HepG2 (cell line): ENCODE measurements at regions not wholly inside any gene's neighbourhood (a gene's known extent, or its start where the extent isn't known, plus 50 kb on each side); places are given as distances from the start of the nearest gene placed in this dataset.

Experiments
- ATAC-seq: fragments of 200-7000 bp; cut with Tn5 transposase; 3 replicates; pipeline ENCODE4 v1.9.1; 2020; ENCODE audit warnings: mild to moderate bottlenecking, moderate library complexity
- BruUV-seq: library from RNA; stranded (reverse); fragments of 400-500 nt; replicated peaks from 2 replicates; lab custom pipeline; 2021; lab: Mats Ljungman, UMichigan
- CTCF ChIA-PET: fragments of 300-600 bp; formaldehyde crosslinking; extraction: SDS; loops from one replicate; lab custom pipeline; 2021; ENCODE audit warnings: low total read pairs, inconsistent platforms, low intra/inter-chr PET ratio; lab: Yijun Ruan, JAX
- POLR2A ChIA-PET: fragments of 350-600 bp; sonication (Branson Sonifier 250); formaldehyde crosslinking; loops from one replicate; lab custom pipeline; 2020; ENCODE audit warnings: antibody characterized with exemption, inconsistent platforms; lab: Yijun Ruan, JAX
- DNase-seq: peaks from one replicate; pipeline ENCODE4 v3.0.0-alpha.2; 2015; ENCODE audit warnings: low spot score
- FAIRE-seq: peaks from 3 replicates; lab custom pipeline; 2011; peaks lifted over from hg19 to GRCh38; lab: Jason Lieb, UNC
- H2AFZ ChIP-seq: one replicate; pipeline ENCODE4 v1.6.1; 2011; ENCODE audit warnings: low read length, inconsistent platforms
- H3K27ac ChIP-seq: fragments of 300-600 bp; 3 replicates; pipeline ENCODE4 v1.8.0; 2011; ENCODE audit warnings: mixed run types, mild to moderate bottlenecking, mixed read lengths, low read length, inconsistent platforms; ENCODE audit not compliant: insufficient read depth; ENCODE audit errors: extremely low read length
- H3K27me3 ChIP-seq, 2 experiments: fragments of 200-600 bp in 1 of 2; 2 replicates in 1 of 2; 3 replicates in 1 of 2; pipeline versions ENCODE4 v1.6.0 to v1.8.0; 2011; ENCODE audit warnings: low read length in 2 of 2, mild to moderate bottlenecking in 2 of 2, moderate library complexity in 2 of 2, inconsistent platforms in 1 of 2; ENCODE audit not compliant: insufficient read depth in 2 of 2, control insufficient read depth in 1 of 2
- H3K36me3 ChIP-seq, 2 experiments: fragments of 200-600 bp in 1 of 2; replicated peaks in 1 of 2; 2 replicates in 1 of 2; 3 replicates in 1 of 2; pipeline versions ENCODE4 v1.5.1 to v1.8.0; 2011; ENCODE audit warnings: low read length in 2 of 2, inconsistent platforms in 1 of 2; ENCODE audit not compliant: insufficient read depth in 2 of 2, control insufficient read depth in 1 of 2
- H3K4me1 ChIP-seq: 2 replicates; pipeline ENCODE4 v1.5.1; 2012; ENCODE audit warnings: low read length, inconsistent platforms; ENCODE audit not compliant: insufficient read depth
- H3K4me2 ChIP-seq: 2 replicates; pipeline ENCODE4 v1.6.0; 2011; ENCODE audit warnings: low read depth, low read length, inconsistent platforms
- H3K4me3 ChIP-seq, 3 experiments: fragments of 200-600 bp in 1 of 3; sonication (generic), shearing (Covaris generic) in 1 of 3; replicated peaks in 1 of 3; 2 replicates each; pipeline ENCODE4 v1.5.1; 2011 to 2016; ENCODE audit warnings: low read length in 3 of 3, inconsistent platforms in 2 of 3, low read depth in 2 of 3, mild to moderate bottlenecking in 2 of 3, control low read depth in 1 of 3, mixed read lengths in 1 of 3; ENCODE audit not compliant: insufficient read depth in 1 of 3
- H3K79me2 ChIP-seq: one replicate; pipeline ENCODE4 v1.6.1; 2011; ENCODE audit warnings: low read length, inconsistent platforms; ENCODE audit not compliant: insufficient read depth
- H3K9ac ChIP-seq: 2 replicates; pipeline ENCODE4 v1.6.0; 2011; ENCODE audit warnings: mild to moderate bottlenecking, low read depth, low read length, inconsistent platforms; ENCODE audit not compliant: insufficient read depth
- H3K9me3 ChIP-seq: 2 replicates; pipeline ENCODE4 v1.5.1; 2012; ENCODE audit warnings: mild to moderate bottlenecking, low read length
- H4K20me1 ChIP-seq: 2 replicates; pipeline ENCODE4 v1.6.0; 2011; ENCODE audit warnings: inconsistent platforms, mild to moderate bottlenecking, low read length, moderate library complexity; ENCODE audit not compliant: insufficient read depth
- TEAD2 ChIP-seq: sonication (generic); formaldehyde crosslinking; IDR thresholded peaks from 2 replicates; pipeline ENCODE4 v1.9.0; 2021; ENCODE audit warnings: missing genetic modification reagents
- ZSCAN20 ChIP-seq: sonication (generic); formaldehyde crosslinking; IDR thresholded peaks from 2 replicates; pipeline ENCODE4 v1.4.0; 2020; ENCODE audit warnings: missing genetic modification reagents, mild to moderate bottlenecking, borderline replicate concordance
- WGBS: methylation state at CpG from one replicate; pipeline ENCODE4 v1.1.6; 2017; ENCODE audit warnings: low lambda C conversion rate; 5-methylcytosine and 5-hydroxymethylcytosine counted together
- in situ Hi-C: cut with HindIII; loops from 2 replicates; pipeline ENCODE4 v1.10.0; 2017; ENCODE audit warnings: low pct_unique_long_range_greater_than_20kb; ENCODE audit not compliant: extremely low pct_ligation_motif_present
- intact Hi-C: fragments of 100-400 bp; cut with micrococcal nuclease; formaldehyde crosslinking; loops from one replicate; pipeline ENCODE4 v1.10.0; 2022; ENCODE audit not compliant: unreplicated experiment
- TF ChIP-seq, protein P1 (sequence below): sonication (generic); formaldehyde crosslinking; IDR thresholded peaks from 2 replicates; pipeline ENCODE4 v1.4.0; 2020; ENCODE audit warnings: missing genetic modification reagents, borderline replicate concordance
- TF ChIP-seq, protein P2 (sequence below): fragments of 450-650 bp; IDR thresholded peaks from 2 replicates; pipeline ENCODE4 v1.6.1; 2017

DNA sequence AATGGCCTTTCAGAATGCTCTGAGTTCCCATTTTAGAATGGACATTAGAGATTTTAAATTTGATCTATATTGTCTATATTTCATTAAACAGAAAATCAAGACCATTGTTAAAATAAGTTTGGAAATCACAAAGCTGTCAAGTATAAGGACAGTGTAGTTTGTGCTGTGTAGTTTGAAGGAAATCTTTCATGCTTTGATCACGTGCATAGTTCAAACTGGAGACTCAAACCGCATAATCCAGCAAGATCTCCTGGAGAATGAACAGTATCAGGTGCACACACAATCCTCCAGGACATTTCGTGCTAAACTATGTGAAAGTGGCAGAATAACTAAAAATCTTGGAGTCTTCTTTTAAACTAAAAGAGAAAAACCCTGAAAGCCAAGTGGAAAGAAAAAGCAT lies 60.8 kb upstream of the TBXT start (continued):
- TF ChIP-seq, protein P1, sequence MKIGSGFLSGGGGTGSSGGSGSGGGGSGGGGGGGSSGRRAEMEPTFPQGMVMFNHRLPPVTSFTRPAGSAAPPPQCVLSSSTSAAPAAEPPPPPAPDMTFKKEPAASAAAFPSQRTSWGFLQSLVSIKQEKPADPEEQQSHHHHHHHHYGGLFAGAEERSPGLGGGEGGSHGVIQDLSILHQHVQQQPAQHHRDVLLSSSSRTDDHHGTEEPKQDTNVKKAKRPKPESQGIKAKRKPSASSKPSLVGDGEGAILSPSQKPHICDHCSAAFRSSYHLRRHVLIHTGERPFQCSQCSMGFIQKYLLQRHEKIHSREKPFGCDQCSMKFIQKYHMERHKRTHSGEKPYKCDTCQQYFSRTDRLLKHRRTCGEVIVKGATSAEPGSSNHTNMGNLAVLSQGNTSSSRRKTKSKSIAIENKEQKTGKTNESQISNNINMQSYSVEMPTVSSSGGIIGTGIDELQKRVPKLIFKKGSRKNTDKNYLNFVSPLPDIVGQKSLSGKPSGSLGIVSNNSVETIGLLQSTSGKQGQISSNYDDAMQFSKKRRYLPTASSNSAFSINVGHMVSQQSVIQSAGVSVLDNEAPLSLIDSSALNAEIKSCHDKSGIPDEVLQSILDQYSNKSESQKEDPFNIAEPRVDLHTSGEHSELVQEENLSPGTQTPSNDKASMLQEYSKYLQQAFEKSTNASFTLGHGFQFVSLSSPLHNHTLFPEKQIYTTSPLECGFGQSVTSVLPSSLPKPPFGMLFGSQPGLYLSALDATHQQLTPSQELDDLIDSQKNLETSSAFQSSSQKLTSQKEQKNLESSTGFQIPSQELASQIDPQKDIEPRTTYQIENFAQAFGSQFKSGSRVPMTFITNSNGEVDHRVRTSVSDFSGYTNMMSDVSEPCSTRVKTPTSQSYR (CRISPR knock-in tag), result no peak

- intact Hi-C loops, result no loop called here
Observed at GRCh38 chr6:166223079-166223478, 55.4 kb upstream of the TBXT start.

More at GRCh38 chr6:166223079-166223478, 55.4 kb upstream of the TBXT start:
- no peaks in the 10 kb centered on the region for H3K36me3 ChIP-seq
- H3K27ac ChIP-seq, result no peak overlapping the region
- no peak overlapping the region for H2AFZ ChIP-seq
- ATAC-seq (no peak; the same call in 2 of the 3 replicates), DNase-seq (no peak), FAIRE-seq (no peak)
- CTCF ChIA-PET, result no interaction called here
- H3K27me3 ChIP-seq, result peaks cover 6 to 41% of the 10 kb centered on the region in 2 experiments; a peak in 4 of 5 replicates
- in situ Hi-C loops, result no loop called here
- WGBS, result 6% methylated on average over 3 of the region's 3 CpGs
- H3K4me1 ChIP-seq, result 0 out of 2 replicates have a peak, but pooled peaks cover 4% of the 10 kb centered on the region
- TF ChIP-seq, protein P2, sequence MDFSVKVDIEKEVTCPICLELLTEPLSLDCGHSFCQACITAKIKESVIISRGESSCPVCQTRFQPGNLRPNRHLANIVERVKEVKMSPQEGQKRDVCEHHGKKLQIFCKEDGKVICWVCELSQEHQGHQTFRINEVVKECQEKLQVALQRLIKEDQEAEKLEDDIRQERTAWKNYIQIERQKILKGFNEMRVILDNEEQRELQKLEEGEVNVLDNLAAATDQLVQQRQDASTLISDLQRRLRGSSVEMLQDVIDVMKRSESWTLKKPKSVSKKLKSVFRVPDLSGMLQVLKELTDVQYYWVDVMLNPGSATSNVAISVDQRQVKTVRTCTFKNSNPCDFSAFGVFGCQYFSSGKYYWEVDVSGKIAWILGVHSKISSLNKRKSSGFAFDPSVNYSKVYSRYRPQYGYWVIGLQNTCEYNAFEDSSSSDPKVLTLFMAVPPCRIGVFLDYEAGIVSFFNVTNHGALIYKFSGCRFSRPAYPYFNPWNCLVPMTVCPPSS, result no peak
- no peak for TF ChIP-seq TEAD2 (CRISPR knock-in tag)
- no peak for TF ChIP-seq ZSCAN20 (CRISPR knock-in tag)
- H3K4me3 ChIP-seq, result no peak overlapping the region
- no peak overlapping the region for H3K9ac ChIP-seq
- no peak overlapping the region for H3K4me2 ChIP-seq
- BruUV-seq, result no TSS peak
- no peaks in the 10 kb centered on the region for H3K79me2 ChIP-seq
- no peaks in the 10 kb centered on the region for H3K9me3 ChIP-seq
- no peaks in the 10 kb centered on the region for H4K20me1 ChIP-seq
- POLR2A ChIA-PET, result no interaction called here
